ENCODE measurements at regions not wholly inside any gene's neighbourhood (a gene's known extent, or its start where the extent isn't known, plus 50 kb on each side); places are given as distances from the start of the nearest gene placed in this dataset.
"Not testable (repeated sequence)": the region's sequence is repeated elsewhere in the genome, so short reads cannot be mapped to it uniquely, and the experiment has no call there.

GRCh38 chr18:40259115-40259835 is 1695.8 kb upstream of the PIK3C3 start:
- no peak for DNase-seq (ENCODE audit: low read depth in 2 of 2)

GRCh38 chr18:40258311-40258710 is 1696.7 kb upstream of the PIK3C3 start:
- DNase-seq (ENCODE audit: low read depth in 2 of 2): no peak

GRCh38 chr18:40250236-40250635 is 1704.8 kb upstream of the PIK3C3 start:
- DNase-seq (ENCODE audit: low read depth in 2 of 2): no peak

GRCh38 chr18:40249390-40250080 is 1705.5 kb upstream of the PIK3C3 start:
- DNase-seq (ENCODE audit: low read depth in 2 of 2): no peak

GRCh38 chr18:40245612-40246011 is 1709.4 kb upstream of the PIK3C3 start:
- not testable (repeated sequence) for DNase-seq (ENCODE audit: low read depth in 2 of 2)

GRCh38 chr18:40243607-40244006 is 1711.4 kb upstream of the PIK3C3 start:
- DNase-seq (ENCODE audit: low read depth in 2 of 2): no peak

GRCh38 chr18:40235836-40236235 is 1719.2 kb upstream of the PIK3C3 start:
- DNase-seq (ENCODE audit: low read depth in 2 of 2): no peak

- no peak for DNase-seq (ENCODE audit: low read depth in 2 of 2)
Observed at GRCh38 chr18:40235323-40235722, 1719.7 kb upstream of the PIK3C3 start.

GRCh38 chr18:40233931-40234616 is 1721.0 kb upstream of the PIK3C3 start:
- DNase-seq (ENCODE audit: low read depth in 2 of 2): no peak

GRCh38 chr18:40222776-40223175 is 1732.3 kb upstream of the PIK3C3 start:
- DNase-seq (ENCODE audit: low read depth in 2 of 2): no peak

- DNase-seq (ENCODE audit: low read depth in 2 of 2): no peak
Observed at GRCh38 chr18:40216856-40217255, 1738.2 kb upstream of the PIK3C3 start.

GRCh38 chr18:40215979-40216378 is 1739.1 kb upstream of the PIK3C3 start:
- DNase-seq (ENCODE audit: low read depth in 2 of 2): no peak

GRCh38 chr18:40210696-40211095 is 1744.3 kb upstream of the PIK3C3 start:
- no peak for DNase-seq (ENCODE audit: low read depth in 2 of 2)

GRCh38 chr18:40208958-40209357 is 1746.1 kb upstream of the PIK3C3 start:
- DNase-seq (ENCODE audit: low read depth in 2 of 2): no peak

GRCh38 chr18:40197711-40198110 is 1757.3 kb upstream of the PIK3C3 start:
- no peak for DNase-seq (ENCODE audit: low read depth in 2 of 2)

GRCh38 chr18:40186677-40187076 is 1768.4 kb upstream of the PIK3C3 start:
- DNase-seq (ENCODE audit: low read depth in 2 of 2): no peak

- no peak for DNase-seq (ENCODE audit: low read depth in 2 of 2)
Observed at GRCh38 chr18:40179729-40180461, 1775.1 kb upstream of the PIK3C3 start.

GRCh38 chr18:40168026-40168425 is 1787.0 kb upstream of the PIK3C3 start:
- DNase-seq (ENCODE audit: low read depth in 2 of 2): no peak

GRCh38 chr18:40163254-40163653 is 1791.8 kb upstream of the PIK3C3 start:
- DNase-seq (ENCODE audit: low read depth in 2 of 2): no peak

GRCh38 chr18:40160361-40160760 is 1794.7 kb upstream of the PIK3C3 start:
- no peak for DNase-seq (ENCODE audit: low read depth in 2 of 2)

GRCh38 chr18:40159141-40160017 is 1795.7 kb upstream of the PIK3C3 start:
- DNase-seq (ENCODE audit: low read depth in 2 of 2): no peak

All from stimulated activated CD4-positive, alpha-beta T cell treated with anti-CD3 and anti-CD28 coated beads, Interleukin-4, amount 100 ng/mL, for 48 hours (primary cell).